ENCODE measurements at regions not wholly inside any gene's neighbourhood (a gene's known extent, or its start where the extent isn't known, plus 50 kb on each side); places are given as distances from the start of the nearest gene placed in this dataset.

- H3K27ac Mint-ChIP-seq, result no peak overlapping the region
- DNase-seq (ENCODE audit: low spot score), result no peak
- H3K4me1 Mint-ChIP-seq (ENCODE audit: low read depth), result no peaks in the 10 kb centered on the region
- H3K36me3 Mint-ChIP-seq (ENCODE audit: low read depth), result no peaks in the 10 kb centered on the region
- H3K9me3 Mint-ChIP-seq, result no peaks in the 10 kb centered on the region
- H3K4me3 Mint-ChIP-seq (ENCODE audit: low read depth), result no peak overlapping the region
- no peaks in the 10 kb centered on the region for H3K27me3 Mint-ChIP-seq (ENCODE audit: low read depth)
- intact Hi-C loops (cut with micrococcal nuclease), result no loop called here
These were observed 84.0 kb upstream of the FGF3 start for GRCh38 chr11:69903211-69903610.

GRCh38 chr11:69904161-69904973 is 85.2 kb upstream of the FGF3 start:
- no peaks in the 10 kb centered on the region for H3K36me3 Mint-ChIP-seq (ENCODE audit: low read depth)
- no peak overlapping the region for H3K4me3 Mint-ChIP-seq (ENCODE audit: low read depth)
- H3K4me1 Mint-ChIP-seq (ENCODE audit: low read depth), result no peaks in the 10 kb centered on the region
- H3K9me3 Mint-ChIP-seq, result no peaks in the 10 kb centered on the region
- H3K27ac Mint-ChIP-seq, result no peak overlapping the region
- intact Hi-C loops (cut with micrococcal nuclease), result no loop called here
- no peaks in the 10 kb centered on the region for H3K27me3 Mint-ChIP-seq (ENCODE audit: low read depth)
- DNase-seq (ENCODE audit: low spot score), result no peak

GRCh38 chr11:69904974-69905535 is 85.8 kb upstream of the FGF3 start:
- no peak overlapping the region for H3K4me3 Mint-ChIP-seq (ENCODE audit: low read depth)
- DNase-seq (ENCODE audit: low spot score), result no peak
- no peak overlapping the region for H3K27ac Mint-ChIP-seq
- no peaks in the 10 kb centered on the region for H3K9me3 Mint-ChIP-seq
- no peaks in the 10 kb centered on the region for H3K4me1 Mint-ChIP-seq (ENCODE audit: low read depth)
- no peaks in the 10 kb centered on the region for H3K36me3 Mint-ChIP-seq (ENCODE audit: low read depth)
- intact Hi-C loops (cut with micrococcal nuclease), result no loop called here
- H3K27me3 Mint-ChIP-seq (ENCODE audit: low read depth), result no peaks in the 10 kb centered on the region

- H3K9me3 Mint-ChIP-seq, result no peaks in the 10 kb centered on the region
- no peak overlapping the region for H3K27ac Mint-ChIP-seq
- H3K4me1 Mint-ChIP-seq (ENCODE audit: low read depth), result no peaks in the 10 kb centered on the region
- H3K4me3 Mint-ChIP-seq (ENCODE audit: low read depth), result no peak overlapping the region
- intact Hi-C loops (cut with micrococcal nuclease), result no loop called here
- no peaks in the 10 kb centered on the region for H3K36me3 Mint-ChIP-seq (ENCODE audit: low read depth)
- H3K27me3 Mint-ChIP-seq (ENCODE audit: low read depth), result no peaks in the 10 kb centered on the region
- no peak for DNase-seq (ENCODE audit: low spot score)
These were observed 86.6 kb upstream of the FGF3 start for GRCh38 chr11:69905611-69906452.

- Mint-ChIP-seq H3K27me3 (ENCODE audit: low read depth) (no peaks in the 10 kb centered on the region), H3K4me1 (ENCODE audit: low read depth) (no peaks in the 10 kb centered on the region), H3K36me3 (ENCODE audit: low read depth) (no peaks in the 10 kb centered on the region), H3K27ac (no peak overlapping the region), H3K9me3 (no peaks in the 10 kb centered on the region), H3K4me3 (ENCODE audit: low read depth) (no peak overlapping the region)
- intact Hi-C loops (cut with micrococcal nuclease), result no loop called here
- no peak for DNase-seq (ENCODE audit: low spot score)
These were observed 87.3 kb upstream of the FGF3 start for GRCh38 chr11:69906453-69906907.

- H3K4me3 Mint-ChIP-seq (ENCODE audit: low read depth), result no peak overlapping the region
- no peaks in the 10 kb centered on the region for H3K4me1 Mint-ChIP-seq (ENCODE audit: low read depth)
- no peaks in the 10 kb centered on the region for H3K36me3 Mint-ChIP-seq (ENCODE audit: low read depth)
- intact Hi-C loops (cut with micrococcal nuclease), result no loop called here
- H3K27ac Mint-ChIP-seq, result no peak overlapping the region
- H3K9me3 Mint-ChIP-seq, result no peaks in the 10 kb centered on the region
- H3K27me3 Mint-ChIP-seq (ENCODE audit: low read depth), result no peaks in the 10 kb centered on the region
- no peak for DNase-seq (ENCODE audit: low spot score)
These were observed 88.4 kb upstream of the FGF3 start for GRCh38 chr11:69907611-69908010.

- Mint-ChIP-seq H3K36me3 (ENCODE audit: low read depth) (no peaks in the 10 kb centered on the region), H3K4me1 (ENCODE audit: low read depth) (no peaks in the 10 kb centered on the region), H3K4me3 (ENCODE audit: low read depth) (no peak overlapping the region), H3K27me3 (ENCODE audit: low read depth) (no peaks in the 10 kb centered on the region), H3K27ac (no peak overlapping the region), H3K9me3 (no peaks in the 10 kb centered on the region)
- no peak for DNase-seq (ENCODE audit: low spot score)
- intact Hi-C loops (cut with micrococcal nuclease), result no loop called here
These were observed 89.5 kb upstream of the FGF3 start for GRCh38 chr11:69908511-69909220.

GRCh38 chr11:69909561-69910518 is 90.6 kb upstream of the FGF3 start:
- Mint-ChIP-seq H3K9me3 (no peaks in the 10 kb centered on the region), H3K27ac (no peak overlapping the region), H3K27me3 (ENCODE audit: low read depth) (no peaks in the 10 kb centered on the region), H3K36me3 (ENCODE audit: low read depth) (no peaks in the 10 kb centered on the region), H3K4me1 (ENCODE audit: low read depth) (no peaks in the 10 kb centered on the region), H3K4me3 (ENCODE audit: low read depth) (no peak overlapping the region)
- intact Hi-C loops (cut with micrococcal nuclease), result no loop called here
- DNase-seq (ENCODE audit: low spot score), result no peak

GRCh38 chr11:69910519-69911309 is 91.5 kb upstream of the FGF3 start:
- no peaks in the 10 kb centered on the region for H3K9me3 Mint-ChIP-seq
- peaks cover 4% of the 10 kb centered on the region for H3K4me1 Mint-ChIP-seq (ENCODE audit: low read depth)
- intact Hi-C loops (cut with micrococcal nuclease), result no loop called here
- no peaks in the 10 kb centered on the region for H3K36me3 Mint-ChIP-seq (ENCODE audit: low read depth)
- H3K27me3 Mint-ChIP-seq (ENCODE audit: low read depth), result peaks cover 1% of the 10 kb centered on the region
- no peak overlapping the region for H3K4me3 Mint-ChIP-seq (ENCODE audit: low read depth)
- DNase-seq (ENCODE audit: low spot score), result no peak
- H3K27ac Mint-ChIP-seq, result no peak overlapping the region

GRCh38 chr11:69911310-69912160 is 92.3 kb upstream of the FGF3 start:
- Mint-ChIP-seq H3K9me3 (no peaks in the 10 kb centered on the region), H3K4me1 (ENCODE audit: low read depth) (peaks cover 4% of the 10 kb centered on the region), H3K36me3 (ENCODE audit: low read depth) (no peaks in the 10 kb centered on the region), H3K4me3 (ENCODE audit: low read depth) (no peak overlapping the region), H3K27ac (no peak overlapping the region), H3K27me3 (ENCODE audit: low read depth) (peaks cover 1% of the 10 kb centered on the region)
- intact Hi-C loops (cut with micrococcal nuclease), result no loop called here
- DNase-seq (ENCODE audit: low spot score), result no peak
